PC-9 (cell line): ENCODE measurements at regions not wholly inside any gene's neighbourhood (a gene's known extent, or its start where the extent isn't known, plus 50 kb on each side); places are given as distances from the start of the nearest gene placed in this dataset.

Source experiments
- BruUV-seq: library from RNA; stranded (reverse); fragments of 400-500 nt; replicated peaks from 2 replicates; lab custom pipeline; 2021; lab: Mats Ljungman, UMichigan
- CTCF ChIA-PET: fragments of 300-600 bp; sonication (Branson Sonifier 250); formaldehyde crosslinking; loops from one replicate; lab custom pipeline; 2022; ENCODE audit warnings: antibody characterized with exemption; lab: Charles Lee
- POLR2A ChIA-PET: fragments of 300-600 bp; sonication (Branson Sonifier 250); formaldehyde crosslinking; loops from one replicate; lab custom pipeline; 2022; ENCODE audit warnings: antibody characterized with exemption; ENCODE audit not compliant: unreplicated experiment; lab: Charles Lee
- DNase-seq, 2 experiments: peaks; one replicate each; pipeline versions ENCODE4 v3.0.0 to v3.0.0-alpha.2; 2015 to 2022; ENCODE audit warnings: mixed read lengths in 1 of 2
- H2AFZ ChIP-seq: fragments of 200-600 bp; sonication (generic); 2 replicates; pipeline ENCODE4 v1.8.1; 2017; ENCODE audit warnings: antibody characterized with exemption
- H3F3A ChIP-seq: fragments of 200-600 bp; sonication (generic); 2 replicates; pipeline ENCODE4 v1.8.1; 2017; ENCODE audit warnings: antibody characterized with exemption, mild to moderate bottlenecking, low read depth; ENCODE audit not compliant: insufficient read depth
- H3K27ac ChIP-seq: fragments of 200-600 bp; sonication (generic); 2 replicates; pipeline ENCODE4 v1.6.1; 2016; ENCODE audit warnings: mixed run types
- H3K27me3 ChIP-seq: fragments of 200-600 bp; sonication (generic); 2 replicates; pipeline ENCODE4 v1.6.1; 2016; ENCODE audit warnings: low read depth, mixed run types; ENCODE audit not compliant: insufficient read depth
- H3K36me3 ChIP-seq: fragments of 200-600 bp; sonication (generic); 2 replicates; pipeline ENCODE4 v1.6.1; 2016; ENCODE audit warnings: low read depth, mixed run types
- H3K4me1 ChIP-seq: fragments of 200-600 bp; sonication (generic); replicated peaks from 2 replicates; pipeline ENCODE4 v1.6.1; 2016; ENCODE audit warnings: mixed run types; ENCODE audit not compliant: insufficient read depth
- H3K4me2 ChIP-seq: fragments of 200-600 bp; sonication (generic); 2 replicates; pipeline ENCODE4 v1.6.1; 2017; ENCODE audit warnings: mixed run types
- H3K4me3 ChIP-seq: fragments of 200-600 bp; sonication (generic); 2 replicates; pipeline ENCODE4 v1.6.1; 2016; ENCODE audit warnings: mixed run types
- H3K79me2 ChIP-seq: fragments of 200-600 bp; sonication (generic); 2 replicates; pipeline ENCODE4 v1.6.1; 2017; ENCODE audit warnings: low read depth, mixed run types
- H3K9me2 ChIP-seq: fragments of 200-600 bp; sonication (generic); 2 replicates; pipeline ENCODE4 v1.8.1; 2017; ENCODE audit warnings: mild to moderate bottlenecking; ENCODE audit not compliant: insufficient read depth
- H3K9me3 ChIP-seq: fragments of 200-600 bp; sonication (generic); 2 replicates; pipeline ENCODE4 v1.8.1; 2016; ENCODE audit warnings: low read depth; ENCODE audit not compliant: insufficient read depth
- H4K20me1 ChIP-seq: fragments of 200-600 bp; sonication (generic); 2 replicates; pipeline ENCODE4 v1.8.1; 2017; ENCODE audit not compliant: insufficient read depth
- EZH2 ChIP-seq: fragments of 200-600 bp; sonication (generic); IDR thresholded peaks from 2 replicates; pipeline ENCODE4 v1.8.0; 2017; ENCODE audit warnings: antibody characterized with exemption, low read depth
- intact Hi-C: fragments of 100-400 bp; cut with micrococcal nuclease; formaldehyde crosslinking; loops from one replicate; pipeline ENCODE4 v1.10.0; 2022; ENCODE audit not compliant: unreplicated experiment
- TF ChIP-seq, protein P1 (sequence below): fragments of 200-600 bp; sonication (generic); conservative IDR thresholded peaks from 2 replicates; pipeline ENCODE4 v1.6.1; 2017; ENCODE audit warnings: mixed run types, antibody characterized with exemption, mild to moderate bottlenecking, moderate library complexity

DNA sequence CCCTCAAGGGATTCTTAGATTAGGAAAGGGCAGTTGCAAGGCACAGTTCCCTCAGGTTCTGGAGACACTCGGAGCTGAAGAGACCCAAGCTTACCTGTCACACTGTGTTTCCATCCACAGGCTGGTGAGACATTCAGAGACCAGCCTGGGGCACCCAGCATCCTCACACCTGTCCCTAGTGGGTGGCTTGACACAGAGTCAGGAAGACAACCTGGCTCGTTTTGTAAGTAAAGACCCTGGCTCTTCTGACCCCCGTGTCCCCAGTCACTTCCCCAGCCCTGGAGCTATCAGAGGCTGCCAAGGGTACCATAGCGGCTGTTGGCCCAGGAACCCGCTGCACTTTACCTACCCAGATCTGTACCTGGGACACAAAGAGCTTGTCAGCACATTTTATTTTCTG is 409.8 kb downstream of the MATN1 start:
- Histone ChIP-seq H3K9me3 (no peaks in the 10 kb centered on the region), H3K9me2 (no peaks in the 10 kb centered on the region), H3K4me1 (no peaks in the 10 kb centered on the region), H3F3A (no peaks in the 10 kb centered on the region), H4K20me1 (no peaks in the 10 kb centered on the region), H3K4me3 (no peak overlapping the region), H3K36me3 (no peaks in the 10 kb centered on the region), H3K27me3 (peaks cover 57% of the 10 kb centered on the region), H2AFZ (no peak overlapping the region), H3K27ac (no peak overlapping the region), H3K79me2 (no peaks in the 10 kb centered on the region), H3K4me2 (no peak overlapping the region)
- DNase-seq: no peak
- POLR2A ChIA-PET: no interaction called here
- BruUV-seq: no TSS peak
- intact Hi-C loops: no loop called here
- CTCF ChIA-PET: no interaction called here
- TF ChIP-seq EZH2: no peak
- TF ChIP-seq, protein P1, sequence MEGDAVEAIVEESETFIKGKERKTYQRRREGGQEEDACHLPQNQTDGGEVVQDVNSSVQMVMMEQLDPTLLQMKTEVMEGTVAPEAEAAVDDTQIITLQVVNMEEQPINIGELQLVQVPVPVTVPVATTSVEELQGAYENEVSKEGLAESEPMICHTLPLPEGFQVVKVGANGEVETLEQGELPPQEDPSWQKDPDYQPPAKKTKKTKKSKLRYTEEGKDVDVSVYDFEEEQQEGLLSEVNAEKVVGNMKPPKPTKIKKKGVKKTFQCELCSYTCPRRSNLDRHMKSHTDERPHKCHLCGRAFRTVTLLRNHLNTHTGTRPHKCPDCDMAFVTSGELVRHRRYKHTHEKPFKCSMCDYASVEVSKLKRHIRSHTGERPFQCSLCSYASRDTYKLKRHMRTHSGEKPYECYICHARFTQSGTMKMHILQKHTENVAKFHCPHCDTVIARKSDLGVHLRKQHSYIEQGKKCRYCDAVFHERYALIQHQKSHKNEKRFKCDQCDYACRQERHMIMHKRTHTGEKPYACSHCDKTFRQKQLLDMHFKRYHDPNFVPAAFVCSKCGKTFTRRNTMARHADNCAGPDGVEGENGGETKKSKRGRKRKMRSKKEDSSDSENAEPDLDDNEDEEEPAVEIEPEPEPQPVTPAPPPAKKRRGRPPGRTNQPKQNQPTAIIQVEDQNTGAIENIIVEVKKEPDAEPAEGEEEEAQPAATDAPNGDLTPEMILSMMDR: no peak

DNA sequence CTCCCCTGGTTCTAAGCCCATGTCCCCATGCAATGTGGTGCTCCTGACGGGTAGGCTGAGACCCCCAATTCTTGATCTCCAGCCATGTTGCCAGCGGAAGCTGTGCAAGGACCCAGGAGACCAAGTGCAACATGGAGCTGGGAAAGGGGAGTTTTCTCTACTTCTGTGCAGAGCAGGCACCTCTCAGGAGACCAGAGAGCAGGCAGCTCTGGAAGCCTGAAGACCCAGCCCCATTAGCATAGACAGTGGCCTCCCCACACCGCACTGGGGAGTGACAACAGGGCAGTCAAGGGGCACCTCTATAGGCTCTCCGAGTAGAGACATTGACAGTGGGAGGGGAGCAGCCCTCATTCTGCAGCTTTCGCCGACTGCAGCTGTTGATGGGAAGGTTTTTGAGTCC is 410.2 kb downstream of the MATN1 start:
- intact Hi-C loops: no loop called here
- no peaks in the 10 kb centered on the region for H3K79me2 ChIP-seq
- no peaks in the 10 kb centered on the region for H3K9me3 ChIP-seq
- no peak overlapping the region for H2AFZ ChIP-seq
- no peaks in the 10 kb centered on the region for H3K4me1 ChIP-seq
- peaks cover 54% of the 10 kb centered on the region for H3K27me3 ChIP-seq
- POLR2A ChIA-PET: no interaction called here
- CTCF ChIA-PET: no interaction called here
- no peaks in the 10 kb centered on the region for H3K36me3 ChIP-seq
- no peak for DNase-seq
- BruUV-seq: no TSS peak
- no peaks in the 10 kb centered on the region for H3K9me2 ChIP-seq
- H3F3A ChIP-seq: no peaks in the 10 kb centered on the region
- H3K4me2 ChIP-seq: no peak overlapping the region
- H4K20me1 ChIP-seq: no peaks in the 10 kb centered on the region
- no peak overlapping the region for H3K4me3 ChIP-seq
- no peak for TF ChIP-seq EZH2
- TF ChIP-seq, protein P1: no peak
- H3K27ac ChIP-seq: no peak overlapping the region

DNA sequence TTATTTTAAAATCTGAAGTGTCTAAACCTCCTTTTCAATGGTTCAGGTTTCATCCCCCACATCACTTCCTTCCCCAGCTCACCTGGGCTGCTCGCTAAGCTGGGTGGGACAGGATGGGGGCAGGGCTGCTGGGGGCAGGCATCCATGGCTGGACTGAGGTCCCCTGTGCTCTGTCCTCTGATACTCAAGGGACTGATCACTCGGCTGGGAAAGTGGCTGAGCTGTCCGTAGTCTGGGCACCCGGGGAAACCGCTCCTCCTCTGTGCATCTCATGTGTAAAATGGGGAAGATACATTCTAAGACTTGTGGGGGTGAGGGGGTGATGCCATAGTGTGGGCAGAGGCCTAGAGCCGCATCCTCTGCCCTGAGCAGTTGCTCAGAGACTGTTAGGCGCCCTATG is 411.2 kb downstream of the MATN1 start:
- H3K36me3 ChIP-seq: no peaks in the 10 kb centered on the region
- no peak overlapping the region for H3K27ac ChIP-seq
- no peak for DNase-seq
- intact Hi-C loops: no loop called here
- no peak overlapping the region for H2AFZ ChIP-seq
- H3K27me3 ChIP-seq: peaks cover 47% of the 10 kb centered on the region
- TF ChIP-seq, protein P1: no peak
- no peak for TF ChIP-seq EZH2
- H3K4me2 ChIP-seq: no peak overlapping the region
- BruUV-seq: no TSS peak
- no peaks in the 10 kb centered on the region for H3K9me2 ChIP-seq
- POLR2A ChIA-PET: no interaction called here
- H3K4me1 ChIP-seq: no peaks in the 10 kb centered on the region
- no peaks in the 10 kb centered on the region for H3K9me3 ChIP-seq
- H3K79me2 ChIP-seq: no peaks in the 10 kb centered on the region
- no peaks in the 10 kb centered on the region for H4K20me1 ChIP-seq
- no peak overlapping the region for H3K4me3 ChIP-seq
- CTCF ChIA-PET: no interaction called here
- H3F3A ChIP-seq: no peaks in the 10 kb centered on the region
